Vagina (tissue), 2 donors: ENCODE measurements at regions not wholly inside any gene's neighbourhood (a gene's known extent, or its start where the extent isn't known, plus 50 kb on each side); places are given as distances from the start of the nearest gene placed in this dataset.

Source experiments
- CTCF ChIP-seq, 3 experiments: fragments of 450-650 bp in 2 of 3; fragments of 200-600 bp in 1 of 3; sonication (generic) in 1 of 3; IDR thresholded peaks; one replicate each; pipeline ENCODE4 v1.5.1; 2017 to 2019; ENCODE audit warnings: antibody characterized with exemption in 3 of 3, mild to moderate bottlenecking in 2 of 3, moderate library complexity in 2 of 3
- POLR2A ChIP-seq, 2 donors: fragments of 450-650 bp; IDR thresholded peaks; one replicate each; pipeline ENCODE4 v1.6.1; 2017; ENCODE audit warnings: antibody characterized with exemption in 2 of 2, mild to moderate bottlenecking in 2 of 2, moderate library complexity in 2 of 2

- TF ChIP-seq POLR2A (IDR thresholded peaks at IDR 0.05) = no peak
- TF ChIP-seq CTCF (IDR thresholded peaks at IDR 0.05) = no peak
Observed at GRCh38 chr1:22343456-22344328, 108.0 kb upstream of the ZBTB40 start.
